DMS 273 (cell line): ENCODE measurements at regions not wholly inside any gene's neighbourhood (a gene's known extent, or its start where the extent isn't known, plus 50 kb on each side); places are given as distances from the start of the nearest gene placed in this dataset.
"Not testable (repeated sequence)": the region's sequence is repeated elsewhere in the genome, so short reads cannot be mapped to it uniquely, and the experiment has no call there.

Experiments
- DNase-seq: peaks from one replicate; lab custom pipeline; 2025; ENCODE audit not compliant: unreplicated experiment; lab: John Stamatoyannopoulos, UW

DNA sequence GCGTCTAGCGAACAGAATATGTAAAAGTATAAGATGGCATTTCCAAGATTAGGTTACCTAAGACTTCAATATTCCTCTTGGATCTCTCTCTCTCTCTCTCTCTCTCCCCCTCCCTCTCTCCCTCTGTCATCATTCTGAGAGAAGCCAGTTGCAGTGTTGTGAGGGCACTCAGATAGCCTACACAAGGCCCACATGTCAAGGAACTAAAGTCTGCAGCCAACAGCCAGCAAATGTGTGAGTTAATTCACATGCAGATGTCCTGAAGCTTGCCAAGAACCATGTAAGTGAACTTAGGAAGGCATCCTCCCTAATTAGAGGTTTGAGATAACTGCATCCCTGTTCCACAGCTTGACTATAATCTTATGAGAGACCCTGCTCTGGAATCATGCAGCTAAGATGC lies 822.9 kb upstream of the PRR20A start:
- peak; percentile 1 for DNase-seq

DNA sequence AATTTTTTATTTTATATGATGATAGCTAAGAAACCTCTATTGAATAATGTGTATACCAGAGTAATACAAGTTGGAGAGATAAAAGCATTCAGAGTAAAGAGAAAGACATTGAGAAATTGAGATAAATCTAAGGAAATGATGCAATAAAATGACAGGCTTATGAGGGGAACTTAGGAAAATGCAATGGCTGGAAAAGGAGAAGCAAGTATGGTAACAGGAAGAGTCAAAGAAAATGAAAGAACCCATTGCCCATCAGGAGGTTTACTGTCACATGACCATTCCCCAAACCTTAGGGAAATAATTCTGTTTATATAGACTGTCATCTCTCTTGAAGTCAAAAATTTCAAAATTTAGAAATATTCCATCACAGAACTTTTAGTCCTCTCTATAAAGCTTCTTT lies 808.0 kb upstream of the PRR20A start:
- DNase-seq, result no peak

DNA sequence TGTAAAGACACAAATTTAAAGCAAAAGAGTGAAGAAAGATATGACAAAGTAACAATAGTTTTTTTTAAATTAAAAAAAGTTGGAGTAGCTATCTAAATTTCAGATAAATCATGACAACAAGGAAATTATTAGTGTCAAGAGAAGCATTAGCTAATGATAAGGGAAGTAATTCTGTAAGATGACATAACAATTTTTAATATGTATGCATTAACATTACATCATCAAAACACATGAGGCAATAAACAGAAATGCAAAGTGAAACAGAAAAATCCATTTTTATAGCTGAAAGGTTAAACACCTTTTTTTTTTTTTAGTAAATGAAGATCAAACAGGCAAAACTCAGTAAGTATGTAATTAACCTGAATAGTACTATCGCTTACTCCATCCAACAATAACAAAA lies 804.9 kb upstream of the PRR20A start:
- DNase-seq, result no peak

DNA sequence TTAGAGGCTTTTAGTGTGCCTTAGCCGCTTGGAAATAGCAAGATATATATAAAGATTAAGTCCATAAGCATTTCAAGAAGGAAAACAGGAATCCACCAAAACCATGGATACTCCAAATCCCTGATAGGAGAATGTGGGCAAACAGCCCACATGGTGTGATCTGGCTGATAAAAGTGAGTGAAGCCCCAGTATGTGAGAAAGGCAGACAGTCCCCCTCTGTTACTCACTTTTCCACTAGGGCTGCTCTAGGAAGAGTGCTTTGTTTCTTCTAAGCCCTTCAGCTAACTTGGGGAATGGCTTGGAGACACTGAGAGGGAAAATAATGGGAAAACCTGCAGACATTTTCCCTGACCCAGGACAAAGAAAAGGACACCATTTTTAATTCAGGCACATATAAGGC lies 802.3 kb upstream of the PRR20A start:
- DNase-seq, result no peak

DNA sequence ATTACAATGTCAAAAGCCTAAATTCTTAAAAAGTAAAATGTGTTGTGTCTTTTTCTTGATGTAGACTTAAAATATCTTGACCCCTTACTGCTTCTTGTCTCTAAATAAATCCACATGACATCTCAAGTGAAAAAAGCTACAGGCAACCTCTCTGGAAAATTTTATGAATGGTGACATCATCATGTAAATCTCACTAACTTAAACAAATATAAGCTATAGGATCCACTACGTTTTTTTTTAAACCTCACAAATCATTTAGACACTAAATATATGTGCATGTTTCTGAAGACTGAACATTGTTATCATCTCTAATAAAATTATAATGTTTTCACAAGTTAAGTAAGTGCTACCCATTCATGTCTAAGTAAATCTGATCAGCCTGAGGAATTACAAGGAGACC lies 793.7 kb upstream of the PRR20A start:
- no peak for DNase-seq

DNA sequence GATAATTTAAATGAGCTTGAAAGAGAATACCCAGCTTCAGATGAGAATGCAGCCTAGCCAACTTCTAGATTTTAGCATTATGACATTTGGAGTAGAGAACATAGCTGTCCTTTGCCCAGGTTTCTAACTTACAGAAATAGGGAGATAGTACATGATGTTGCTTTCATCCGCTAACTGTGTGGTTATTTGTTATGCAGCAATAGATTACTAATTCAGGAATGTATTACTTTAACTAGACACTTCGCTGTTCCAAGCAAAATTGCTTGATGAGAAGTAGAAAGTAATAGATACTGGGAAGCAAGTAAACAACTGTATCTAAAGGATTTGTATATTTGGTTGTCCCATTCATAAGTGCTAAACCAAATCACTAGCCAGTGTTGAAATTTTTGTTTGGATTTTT lies 790.9 kb upstream of the PRR20A start:
- no peak for DNase-seq

DNA sequence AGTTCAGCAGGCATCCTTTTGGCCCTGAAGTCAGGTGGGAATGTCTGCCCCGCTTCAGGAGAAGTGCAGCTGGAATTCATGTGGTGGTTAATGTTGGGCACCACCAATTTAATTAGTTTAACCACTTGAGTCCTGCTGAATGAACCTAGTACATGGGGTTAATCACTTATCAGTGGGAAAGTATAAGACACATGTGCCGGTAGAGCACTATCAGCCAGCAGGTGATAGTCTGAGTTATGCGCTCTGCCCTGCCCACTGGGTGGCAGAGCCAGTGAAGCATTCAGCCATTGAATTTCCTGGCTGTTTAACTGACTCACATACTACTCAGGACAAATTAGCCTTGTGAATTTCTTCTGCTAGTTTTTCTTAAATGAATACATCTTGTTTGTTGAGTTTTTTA lies 789.7 kb upstream of the PRR20A start:
- DNase-seq, result peak; percentile 0

DNA sequence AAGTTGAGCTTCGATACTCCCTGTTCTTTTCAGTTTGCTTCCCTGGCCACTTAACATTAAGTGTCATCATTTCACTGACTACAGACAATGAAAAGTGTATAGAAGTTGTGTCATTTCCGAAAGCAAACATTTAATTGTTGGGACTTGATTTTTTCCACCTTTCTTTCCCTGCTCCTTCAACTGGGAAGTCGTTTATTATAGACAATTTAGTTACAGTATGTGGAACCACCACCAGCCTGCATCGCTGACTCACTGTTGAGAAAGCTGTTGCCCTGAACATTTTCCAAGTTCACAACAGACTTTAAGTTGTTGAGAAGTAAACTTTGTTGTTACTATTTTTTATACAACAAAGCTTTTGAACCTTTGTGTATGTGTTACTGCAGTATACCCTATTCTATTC lies 788.4 kb upstream of the PRR20A start:
- DNase-seq, result peak; percentile 0

DNA sequence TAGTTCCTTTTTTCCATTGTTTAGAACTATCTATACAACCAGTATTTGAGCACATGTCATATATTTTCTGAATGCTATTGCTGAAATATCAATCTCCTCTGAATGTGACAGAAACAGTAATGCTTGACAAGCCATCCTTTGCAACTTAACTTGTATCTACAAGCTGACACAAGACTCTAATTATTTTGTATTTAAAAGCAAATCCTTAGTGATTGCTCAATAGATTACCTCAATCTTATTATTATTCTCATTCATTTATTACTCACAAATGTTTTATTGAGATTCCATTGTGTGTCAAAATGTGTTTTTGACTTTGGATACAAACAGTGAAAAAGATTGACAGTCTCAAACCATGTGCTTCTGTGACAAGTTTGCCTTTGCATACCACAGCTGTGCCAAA lies 787.8 kb upstream of the PRR20A start:
- DNase-seq, result no peak

DNA sequence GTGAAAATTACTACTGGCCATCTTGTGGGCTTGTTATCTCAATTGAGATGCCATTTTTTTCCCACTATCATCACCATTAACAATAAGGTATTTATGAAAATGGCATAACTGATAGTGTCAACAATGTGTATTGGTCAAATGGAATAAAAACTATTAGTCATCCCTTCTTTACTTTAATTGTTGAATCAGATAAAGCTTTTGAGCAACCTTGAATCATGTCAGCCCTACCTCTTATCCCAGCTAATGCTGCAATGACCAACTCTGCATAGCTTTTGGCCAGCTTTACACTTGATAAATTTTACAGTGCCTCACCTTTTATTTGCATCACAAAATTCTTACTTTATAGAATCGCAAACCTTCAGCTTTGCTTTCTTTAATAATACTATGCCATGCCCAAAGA lies 784.0 kb upstream of the PRR20A start:
- no peak for DNase-seq

DNA sequence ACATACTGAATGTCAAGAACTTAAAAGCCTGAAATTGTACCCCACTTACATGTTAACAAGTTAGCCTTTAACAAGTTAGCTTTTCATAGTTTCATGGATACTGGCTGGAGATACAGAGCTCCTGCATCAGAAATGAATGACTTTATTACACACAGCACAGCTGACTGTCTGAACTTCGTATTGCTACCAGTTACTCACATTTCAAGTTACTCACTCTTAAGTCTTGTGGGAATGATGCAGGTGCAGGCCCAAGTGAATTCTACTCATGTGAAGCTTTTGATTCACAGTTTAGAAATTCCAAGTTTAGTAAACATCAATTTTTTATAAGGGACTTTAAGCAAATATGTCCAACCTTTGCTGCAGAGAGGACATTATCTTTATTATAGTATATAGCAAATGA lies 762.2 kb upstream of the PRR20A start:
- DNase-seq, result no peak

DNA sequence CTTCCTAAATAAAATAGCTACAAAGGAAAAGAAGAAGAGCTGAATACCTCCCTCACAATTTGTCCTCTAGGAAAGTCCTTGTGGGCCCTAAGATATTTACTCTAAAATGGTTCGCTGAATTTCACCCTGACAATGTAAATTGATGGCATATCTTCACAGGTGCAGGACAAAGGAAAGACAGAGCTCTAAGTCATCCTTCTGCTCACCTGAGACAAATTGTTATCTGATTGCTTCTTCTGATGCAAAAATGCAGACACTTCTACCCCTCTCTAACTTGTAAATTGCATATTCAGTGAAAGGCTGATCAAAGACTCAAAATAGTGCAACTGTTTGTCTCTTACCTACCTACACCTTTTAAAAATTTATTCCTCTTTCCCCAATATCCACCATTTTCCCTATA lies 747.2 kb upstream of the PRR20A start:
- DNase-seq, result no peak

DNA sequence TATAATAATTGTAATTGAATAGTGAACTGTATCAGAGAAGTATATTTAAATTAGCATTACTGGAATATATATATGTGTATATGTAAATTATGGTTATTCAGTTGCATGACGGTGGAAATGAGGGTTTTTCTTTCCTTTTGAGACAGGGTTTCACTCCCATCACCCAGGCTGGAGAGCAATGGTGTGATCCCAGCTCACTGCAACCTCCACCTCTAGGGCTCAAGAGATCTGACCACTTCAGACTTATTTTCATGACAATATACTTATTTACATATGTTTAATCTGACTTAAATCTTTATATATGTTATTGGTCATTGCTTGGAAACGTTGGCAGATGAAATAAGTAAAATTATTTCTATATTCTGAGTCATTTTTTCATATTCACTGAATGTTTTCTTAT lies 744.4 kb upstream of the PRR20A start:
- DNase-seq, result no peak

DNA sequence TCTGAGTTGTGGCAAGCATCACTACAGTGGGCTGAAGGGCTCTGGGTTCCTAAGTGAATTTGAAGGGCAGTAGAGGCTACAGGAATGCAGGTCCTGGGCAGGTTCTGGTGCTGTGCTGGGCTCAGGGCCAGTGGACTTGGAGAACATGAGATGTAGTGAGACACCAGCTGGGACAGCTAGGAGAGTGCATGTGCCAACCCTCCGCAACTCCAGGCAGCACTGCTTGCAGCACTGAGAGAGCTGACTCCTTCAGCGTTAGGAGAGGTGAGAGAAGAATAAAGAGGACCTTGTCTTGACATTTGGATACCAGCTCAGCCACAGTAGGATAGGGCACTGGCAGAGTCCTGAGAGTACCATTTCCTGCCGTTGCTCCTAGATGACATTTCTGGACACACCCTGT lies 739.9 kb upstream of the PRR20A start:
- peak; percentile 61 for DNase-seq

DNA sequence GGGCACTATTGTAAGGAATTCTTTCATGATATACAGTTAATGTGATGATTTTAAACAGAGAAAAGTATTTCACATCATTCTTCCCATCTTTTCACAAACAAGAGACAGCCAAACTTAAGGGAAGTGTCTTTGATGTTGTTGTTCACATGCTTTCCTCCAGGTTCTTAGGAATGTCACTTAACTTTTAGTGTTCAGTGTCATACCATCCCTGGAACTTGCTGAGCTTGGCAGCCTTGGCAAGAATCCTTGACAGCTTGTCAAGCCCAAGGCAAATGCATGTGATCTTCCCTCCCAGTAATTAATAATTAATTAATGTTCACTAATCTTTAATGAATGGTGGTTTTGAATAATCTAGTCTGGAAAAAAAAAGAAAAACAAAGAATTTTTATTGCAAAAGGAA lies 727.9 kb upstream of the PRR20A start:
- DNase-seq, result no peak

DNA sequence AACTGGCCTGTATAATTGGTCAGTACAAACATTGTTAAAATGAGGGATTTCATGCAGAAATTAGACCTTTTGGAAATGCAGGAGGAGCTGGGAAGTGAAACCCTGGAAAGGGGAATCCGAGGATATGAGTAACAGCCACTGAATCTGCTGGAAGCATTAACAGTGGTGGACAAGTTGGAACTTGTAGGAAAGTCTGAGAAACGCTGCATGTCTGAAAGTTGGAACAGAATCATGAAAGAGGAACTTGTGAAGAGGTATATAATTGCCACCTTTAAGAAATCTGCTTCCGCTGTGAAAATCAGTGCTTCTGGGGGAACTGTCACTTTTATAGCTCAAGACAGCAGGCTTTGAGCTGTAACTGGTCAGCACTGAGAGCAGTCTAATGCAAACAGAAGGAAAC lies 716.5 kb upstream of the PRR20A start:
- DNase-seq, result peak; percentile 39

DNA sequence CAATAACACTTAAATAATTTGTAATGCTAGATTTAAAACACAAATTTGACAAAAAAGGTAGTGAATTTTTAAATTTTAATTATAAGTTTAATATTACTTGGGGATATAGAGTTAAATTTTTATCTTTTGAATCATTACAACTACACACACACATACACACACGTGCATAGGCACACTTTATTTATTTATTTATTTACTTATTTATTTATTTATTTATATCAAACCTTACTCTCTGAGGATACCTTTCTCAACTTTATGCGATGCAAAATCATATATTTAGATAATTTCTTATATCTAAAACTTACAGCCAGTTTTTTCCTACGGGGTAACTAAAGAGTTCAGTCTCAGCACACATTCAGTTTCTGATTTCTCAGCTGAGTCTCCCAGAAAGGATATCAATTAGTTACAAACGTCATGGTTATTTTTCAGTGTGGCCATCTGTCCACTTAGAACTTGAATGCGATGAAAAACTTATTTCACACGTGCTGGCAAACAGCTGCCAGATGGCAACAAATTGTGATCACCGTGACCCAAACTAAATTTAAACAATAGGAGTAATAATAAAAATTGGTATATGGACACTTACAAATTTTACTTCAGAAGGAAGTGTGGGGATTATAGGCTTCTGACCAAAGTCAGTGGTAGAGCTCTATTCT lies 683.1 kb upstream of the PRR20A start:
- DNase-seq, result peak; percentile 80

DNA sequence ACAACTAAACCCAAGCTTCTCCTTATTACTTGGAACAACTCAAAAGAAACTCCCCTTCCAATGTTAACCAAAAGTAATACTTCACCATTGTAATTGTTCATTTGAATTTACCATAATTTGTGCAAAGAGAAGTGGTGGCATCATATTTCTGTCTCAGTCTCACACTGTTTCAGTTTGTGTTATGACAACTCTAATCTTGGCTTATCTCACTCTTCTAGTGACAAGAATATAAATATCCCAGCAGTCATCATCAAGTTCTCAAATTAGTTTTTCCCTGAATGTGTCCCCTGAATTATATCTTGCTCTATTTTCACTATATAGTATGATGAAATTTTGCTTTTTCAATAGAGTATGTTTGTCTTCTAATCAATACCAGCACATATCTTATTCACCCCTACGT lies 681.4 kb upstream of the PRR20A start:
- no peak for DNase-seq

DNA sequence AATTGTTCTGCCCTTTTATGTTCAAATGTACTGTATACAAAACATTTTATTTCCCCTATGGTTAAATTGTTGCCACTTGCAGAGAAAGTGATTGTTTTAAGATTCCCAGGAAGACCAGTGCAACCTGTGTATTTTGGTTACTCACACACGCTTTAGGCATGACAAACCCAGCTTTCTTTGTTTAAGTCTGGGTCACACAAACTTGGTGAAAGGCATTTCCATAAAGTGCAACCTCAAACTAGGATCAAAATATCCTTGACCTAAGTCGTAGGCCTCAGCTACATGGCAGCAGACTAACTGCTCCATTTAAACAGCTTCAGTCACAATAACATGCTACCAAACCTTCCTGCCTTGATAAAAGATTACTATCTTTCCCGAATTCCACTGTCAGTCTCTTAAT lies 639.0 kb upstream of the PRR20A start:
- no peak for DNase-seq

DNA sequence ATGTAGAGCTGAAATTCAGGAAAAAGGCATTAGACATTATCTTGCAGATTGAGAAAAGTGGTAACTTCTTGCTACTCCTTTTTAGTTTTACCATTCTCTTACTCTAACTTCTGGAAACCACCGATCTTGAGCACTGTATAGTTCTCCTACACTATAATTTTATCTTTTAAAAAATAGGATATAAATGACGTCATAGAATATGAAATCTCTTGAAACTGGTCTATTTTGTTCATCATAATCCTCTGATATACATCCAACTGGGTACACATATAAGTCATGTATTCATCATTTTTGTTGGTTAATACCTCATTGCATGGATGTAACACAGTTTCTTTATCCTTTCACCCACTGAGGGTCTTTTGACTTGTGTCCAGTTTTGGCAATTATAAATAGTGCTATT lies 629.9 kb upstream of the PRR20A start:
- no peak for DNase-seq

DNA sequence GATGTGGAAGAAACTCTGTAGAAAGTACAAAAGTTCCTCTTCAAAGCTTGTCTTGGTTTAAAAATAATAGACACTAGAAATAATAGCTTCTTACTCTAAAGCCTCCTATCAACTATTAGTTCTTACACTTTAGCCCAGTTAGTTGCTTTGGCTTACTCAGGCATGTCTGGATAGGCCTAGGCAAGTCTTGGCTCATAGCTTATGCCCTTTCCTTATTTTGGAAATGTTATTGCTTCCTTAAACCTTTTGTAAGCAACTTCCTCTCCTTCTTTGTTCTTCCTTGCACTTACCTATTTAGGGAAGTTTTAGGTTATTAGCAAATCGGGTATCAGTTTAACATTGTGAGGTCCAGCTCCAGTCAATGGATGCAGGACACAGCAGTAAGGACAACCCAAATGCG lies 628.4 kb upstream of the PRR20A start:
- DNase-seq, result not testable (repeated sequence)

DNA sequence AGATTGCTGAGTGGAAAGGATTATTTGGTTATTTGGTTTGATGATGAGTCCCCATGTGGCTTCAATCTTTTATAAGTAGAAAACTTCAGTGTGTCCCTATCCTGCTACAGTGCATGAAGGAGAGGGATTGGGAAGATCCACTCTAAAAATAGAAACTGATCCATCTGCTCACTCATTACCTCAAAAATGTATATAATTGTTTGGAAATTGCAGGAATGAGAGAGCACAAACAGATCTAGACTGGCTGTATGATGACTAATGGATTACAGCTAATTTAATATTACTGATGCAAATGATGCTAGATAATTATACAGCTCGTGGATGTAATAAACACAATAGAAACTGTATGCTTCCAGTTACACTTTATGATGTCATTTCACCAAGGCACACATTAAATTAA lies 625.3 kb upstream of the PRR20A start:
- DNase-seq, result peak; percentile 0

DNA sequence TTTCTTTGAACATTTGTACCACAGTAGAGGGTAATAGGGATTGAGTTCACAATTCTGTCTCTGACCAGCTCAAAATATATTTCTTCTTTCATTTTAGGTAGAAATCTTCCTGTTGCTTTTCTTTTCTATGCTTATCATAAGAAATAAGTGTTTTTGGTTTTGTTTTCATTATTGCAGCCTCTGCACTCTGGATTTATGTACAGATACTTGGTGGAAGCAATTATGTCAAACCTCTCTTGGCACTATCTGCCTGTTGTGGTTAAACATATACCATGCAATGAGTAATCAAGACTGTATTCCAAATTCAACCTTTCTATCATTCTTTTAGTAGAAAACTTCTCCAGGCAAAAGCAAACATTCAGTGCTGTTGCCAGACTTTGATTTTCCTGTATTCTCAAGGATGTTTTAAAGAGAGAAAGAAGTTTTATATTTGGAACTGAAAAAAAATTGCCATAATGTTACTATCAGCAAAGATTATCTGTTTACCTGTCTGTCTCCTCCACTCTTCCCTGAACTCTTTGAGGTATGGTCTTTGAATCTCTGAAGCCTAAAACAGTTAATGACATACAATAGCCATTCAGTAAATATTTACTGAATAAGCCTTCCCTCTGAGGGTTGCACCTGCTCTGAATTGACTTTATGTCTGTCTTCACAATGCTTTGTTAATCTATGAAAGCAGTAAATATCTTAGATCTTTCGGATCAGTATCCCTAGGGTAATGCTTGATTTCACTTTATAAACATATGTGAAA lies 612.5 kb upstream of the PRR20A start:
- peak; percentile 0 for DNase-seq
